WI38 (cell line): ENCODE measurements at regions not wholly inside any gene's neighbourhood (a gene's known extent, or its start where the extent isn't known, plus 50 kb on each side); places are given as distances from the start of the nearest gene placed in this dataset.

ENCODE experiments used
- H3K4me3 ChIP-seq: 2 replicates; pipeline ENCODE4 v1.5.1; 2011; ENCODE audit warnings: low read depth, mild to moderate bottlenecking, control low read depth, low read length
- CTCF ChIP-seq: IDR thresholded peaks from 2 replicates; pipeline ENCODE4 v1.5.1; 2012; ENCODE audit warnings: low read depth, mild to moderate bottlenecking, control low read depth, low read length

GRCh38 chr2:38174131-38174530, 98.2 kb upstream of the CYP1B1 start:
- no peak for TF ChIP-seq CTCF
- no peak overlapping the region for H3K4me3 ChIP-seq

GRCh38 chr2:38173683-38174082, 97.7 kb upstream of the CYP1B1 start:
- TF ChIP-seq CTCF = no peak
- H3K4me3 ChIP-seq = no peak overlapping the region

GRCh38 chr2:38171208-38171855, 95.4 kb upstream of the CYP1B1 start:
- H3K4me3 ChIP-seq = no peak overlapping the region
- no peak for TF ChIP-seq CTCF

GRCh38 chr2:38170733-38171132, 94.8 kb upstream of the CYP1B1 start:
- no peak for TF ChIP-seq CTCF
- no peak overlapping the region for H3K4me3 ChIP-seq

GRCh38 chr2:38170067-38170466, 94.1 kb upstream of the CYP1B1 start:
- no peak overlapping the region for H3K4me3 ChIP-seq
- no peak for TF ChIP-seq CTCF

GRCh38 chr2:38168710-38169480, 92.9 kb upstream of the CYP1B1 start:
- H3K4me3 ChIP-seq = no peak overlapping the region
- no peak for TF ChIP-seq CTCF

GRCh38 chr2:38167968-38168350, 92.0 kb upstream of the CYP1B1 start:
- TF ChIP-seq CTCF = no peak
- no peak overlapping the region for H3K4me3 ChIP-seq
